Gastroesophageal sphincter (tissue), 3 donors: ENCODE measurements at regions not wholly inside any gene's neighbourhood (a gene's known extent, or its start where the extent isn't known, plus 50 kb on each side); places are given as distances from the start of the nearest gene placed in this dataset.

Source experiments
- CTCF ChIP-seq, 4 experiments: fragments of 200-600 bp in 2 of 4; fragments of 450-650 bp in 2 of 4; sonication (generic) in 1 of 4; IDR thresholded peaks; one replicate each; pipeline ENCODE4 v1.5.1; 2017 to 2019; ENCODE audit warnings: antibody characterized with exemption in 4 of 4, mild to moderate bottlenecking in 2 of 4, moderate library complexity in 2 of 4
- EP300 ChIP-seq: sonication (generic); formaldehyde crosslinking; IDR thresholded peaks from one replicate; pipeline ENCODE4 v1.6.1; 2017; ENCODE audit warnings: antibody characterized with exemption, mild to moderate bottlenecking
- POLR2A ChIP-seq, 2 donors: fragments of 450-650 bp; IDR thresholded peaks; one replicate each; pipeline ENCODE4 v1.6.1; 2017; ENCODE audit warnings: antibody characterized with exemption in 2 of 2, mild to moderate bottlenecking in 2 of 2, moderate library complexity in 1 of 2

- no peak for TF ChIP-seq CTCF (IDR thresholded peaks at IDR 0.05)
- TF ChIP-seq POLR2A (IDR thresholded peaks at IDR 0.05), result no peak
- no peak for TF ChIP-seq EP300
Observed at GRCh38 chr9:108219664-108220063, 636.1 kb downstream of the ACTL7B start.
